ENCODE measurements at regions not wholly inside any gene's neighbourhood (a gene's known extent, or its start where the extent isn't known, plus 50 kb on each side); places are given as distances from the start of the nearest gene placed in this dataset.

DNA sequence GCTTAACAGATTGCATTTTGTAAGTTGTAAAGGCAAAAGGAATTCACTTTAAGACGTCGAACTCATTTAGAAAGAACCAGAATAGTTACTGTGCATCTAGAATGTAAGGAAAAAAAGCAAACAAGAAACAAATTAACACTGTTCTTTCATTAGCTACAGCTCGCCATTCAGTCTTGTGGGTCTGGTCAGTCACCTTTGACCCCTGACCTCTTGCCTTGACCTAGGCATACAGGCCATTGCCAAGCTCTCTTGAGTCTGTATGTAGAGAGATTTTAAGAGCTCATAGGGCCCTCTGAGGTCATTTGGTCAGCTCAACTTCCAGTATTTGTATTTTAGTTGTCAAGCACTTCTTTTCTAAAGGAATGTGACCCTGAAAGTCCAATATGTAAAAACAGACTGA, 318.7 kb downstream of the DHX35 start:
- no peaks in the 10 kb centered on the region for H4K20me1 ChIP-seq (replicated peaks; ENCODE audit: control insufficient read depth, extremely low read depth, insufficient read depth, low read length)
- no peaks in the 10 kb centered on the region for H3K9me3 ChIP-seq (replicated peaks; ENCODE audit: control insufficient read depth, insufficient read depth, low read length)
- BruUV-seq (replicated peaks) = no TSS peak
- CTCF ChIA-PET = interaction anchor here (1.3 kb wide), 1 partner anchor 12 kb away, joined by 3 read pairs; no protein-coding TSS in a partner anchor
- no peaks in the 10 kb centered on the region for H3K36me3 ChIP-seq (ENCODE audit: control insufficient read depth in 2 of 2, extremely low read depth in 1 of 2, insufficient read depth in 2 of 2, low read length in 2 of 2)
- H3K9me1 ChIP-seq (replicated peaks; ENCODE audit: control insufficient read depth, extremely low read depth, insufficient read depth, low read length) = no peaks in the 10 kb centered on the region
- no peak overlapping the region for H3K27ac ChIP-seq (ENCODE audit: insufficient read depth, low read depth, low read length)
- no peaks in the 10 kb centered on the region for H3K27me3 ChIP-seq (ENCODE audit: control insufficient read depth in 2 of 2, insufficient read depth in 2 of 2, low read length in 2 of 2)
- POLR2A ChIA-PET = no interaction called here
- no peak overlapping the region for H3K4me3 ChIP-seq (replicated peaks in 1 of 3; ENCODE audit: insufficient read depth in 1 of 3, low read depth in 1 of 3, low read length in 3 of 3)
- H3K4me2 ChIP-seq (ENCODE audit: insufficient read depth, low read length) = no peak overlapping the region
- DNase-seq (ENCODE audit: low read depth, low spot score) (no peak), FAIRE-seq (no peak)
- intact Hi-C loops (cut with micrococcal nuclease) = no loop called here
- H3K79me2 ChIP-seq (ENCODE audit: control insufficient read depth, insufficient read depth, low read length) = no peaks in the 10 kb centered on the region
- H2AFZ ChIP-seq (ENCODE audit: low read depth, low read length) = no peak overlapping the region
- no peaks in the 10 kb centered on the region for H3K4me1 ChIP-seq (ENCODE audit: control insufficient read depth, extremely low read depth, insufficient read depth, low read length)
- TF ChIP-seq JUN (IDR thresholded peaks at IDR 0.05; ENCODE audit: borderline replicate concordance, insufficient read depth, insufficient read length, low read depth) = no peak
- TF ChIP-seq, protein P1, sequence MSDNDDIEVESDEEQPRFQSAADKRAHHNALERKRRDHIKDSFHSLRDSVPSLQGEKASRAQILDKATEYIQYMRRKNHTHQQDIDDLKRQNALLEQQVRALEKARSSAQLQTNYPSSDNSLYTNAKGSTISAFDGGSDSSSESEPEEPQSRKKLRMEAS (IDR thresholded peaks at IDR 0.05; ENCODE audit: insufficient read depth, insufficient read length) = no peak
- TF ChIP-seq POLR2A (IDR thresholded peaks at IDR 0.05; ENCODE audit: low read depth, low read length) = no peak
- TF ChIP-seq POLR2AphosphoS5 (IDR thresholded peaks at IDR 0.05; ENCODE audit: insufficient read depth, low read depth, low read length) = no peak
- TF ChIP-seq, protein P2, sequence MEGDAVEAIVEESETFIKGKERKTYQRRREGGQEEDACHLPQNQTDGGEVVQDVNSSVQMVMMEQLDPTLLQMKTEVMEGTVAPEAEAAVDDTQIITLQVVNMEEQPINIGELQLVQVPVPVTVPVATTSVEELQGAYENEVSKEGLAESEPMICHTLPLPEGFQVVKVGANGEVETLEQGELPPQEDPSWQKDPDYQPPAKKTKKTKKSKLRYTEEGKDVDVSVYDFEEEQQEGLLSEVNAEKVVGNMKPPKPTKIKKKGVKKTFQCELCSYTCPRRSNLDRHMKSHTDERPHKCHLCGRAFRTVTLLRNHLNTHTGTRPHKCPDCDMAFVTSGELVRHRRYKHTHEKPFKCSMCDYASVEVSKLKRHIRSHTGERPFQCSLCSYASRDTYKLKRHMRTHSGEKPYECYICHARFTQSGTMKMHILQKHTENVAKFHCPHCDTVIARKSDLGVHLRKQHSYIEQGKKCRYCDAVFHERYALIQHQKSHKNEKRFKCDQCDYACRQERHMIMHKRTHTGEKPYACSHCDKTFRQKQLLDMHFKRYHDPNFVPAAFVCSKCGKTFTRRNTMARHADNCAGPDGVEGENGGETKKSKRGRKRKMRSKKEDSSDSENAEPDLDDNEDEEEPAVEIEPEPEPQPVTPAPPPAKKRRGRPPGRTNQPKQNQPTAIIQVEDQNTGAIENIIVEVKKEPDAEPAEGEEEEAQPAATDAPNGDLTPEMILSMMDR (IDR thresholded peaks at IDR 0.05; ENCODE audit: extremely low read depth in 1 of 2, insufficient read depth in 1 of 2, low read depth in 1 of 2, low read length in 2 of 2) = no peak
- TF ChIP-seq MYC (IDR thresholded peaks at IDR 0.05; ENCODE audit: low read depth, low read length) = no peak
- TF ChIP-seq GATA2 (IDR thresholded peaks at IDR 0.05; ENCODE audit: insufficient read depth, insufficient read length, low read depth, low read length) = no peak
- no peak for TF ChIP-seq EZH2 (IDR thresholded peaks at IDR 0.05; ENCODE audit: borderline replicate concordance, low read depth, low read length, severe bottlenecking)
- TF ChIP-seq FOS (IDR thresholded peaks at IDR 0.05; ENCODE audit: borderline replicate concordance, insufficient read depth, low read length) = no peak
- no peak overlapping the region for H3K9ac ChIP-seq (replicated peaks; ENCODE audit: extremely low read depth, insufficient read depth, low read length)
- dilution Hi-C loops (cut with MboI; ENCODE audit: extremely low pct_ligation_motif_present, low sequenced_read_pairs) = no loop called here
